Lower leg skin (tissue), 3 donors: ENCODE measurements at regions not wholly inside any gene's neighbourhood (a gene's known extent, or its start where the extent isn't known, plus 50 kb on each side); places are given as distances from the start of the nearest gene placed in this dataset.

Experiments
- POLR2A ChIP-seq, 2 donors: fragments of 450-650 bp; IDR thresholded peaks; one replicate each; pipeline ENCODE4 v1.6.1; 2016 to 2017; ENCODE audit warnings: antibody characterized with exemption in 2 of 2, mild to moderate bottlenecking in 1 of 2, moderate library complexity in 1 of 2
- TF ChIP-seq, protein P1 (sequence below), 3 donors: fragments of 450-650 bp; IDR thresholded peaks; one replicate each; pipeline ENCODE4 v1.5.1; 2016; ENCODE audit warnings: antibody characterized with exemption in 3 of 3, mild to moderate bottlenecking in 3 of 3, moderate library complexity in 2 of 3

- no peak for TF ChIP-seq POLR2A (IDR thresholded peaks at IDR 0.05)
- TF ChIP-seq, protein P1, sequence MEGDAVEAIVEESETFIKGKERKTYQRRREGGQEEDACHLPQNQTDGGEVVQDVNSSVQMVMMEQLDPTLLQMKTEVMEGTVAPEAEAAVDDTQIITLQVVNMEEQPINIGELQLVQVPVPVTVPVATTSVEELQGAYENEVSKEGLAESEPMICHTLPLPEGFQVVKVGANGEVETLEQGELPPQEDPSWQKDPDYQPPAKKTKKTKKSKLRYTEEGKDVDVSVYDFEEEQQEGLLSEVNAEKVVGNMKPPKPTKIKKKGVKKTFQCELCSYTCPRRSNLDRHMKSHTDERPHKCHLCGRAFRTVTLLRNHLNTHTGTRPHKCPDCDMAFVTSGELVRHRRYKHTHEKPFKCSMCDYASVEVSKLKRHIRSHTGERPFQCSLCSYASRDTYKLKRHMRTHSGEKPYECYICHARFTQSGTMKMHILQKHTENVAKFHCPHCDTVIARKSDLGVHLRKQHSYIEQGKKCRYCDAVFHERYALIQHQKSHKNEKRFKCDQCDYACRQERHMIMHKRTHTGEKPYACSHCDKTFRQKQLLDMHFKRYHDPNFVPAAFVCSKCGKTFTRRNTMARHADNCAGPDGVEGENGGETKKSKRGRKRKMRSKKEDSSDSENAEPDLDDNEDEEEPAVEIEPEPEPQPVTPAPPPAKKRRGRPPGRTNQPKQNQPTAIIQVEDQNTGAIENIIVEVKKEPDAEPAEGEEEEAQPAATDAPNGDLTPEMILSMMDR (IDR thresholded peaks at IDR 0.05): no peak
These were observed 530.8 kb upstream of the JARID2 start for GRCh38 chr6:14715076-14715475.
